ENCODE measurements at regions not wholly inside any gene's neighbourhood (a gene's known extent, or its start where the extent isn't known, plus 50 kb on each side); places are given as distances from the start of the nearest gene placed in this dataset.

- ChIA-PET CTCF (no interaction called here), POLR2A (no interaction called here)
- Mint-ChIP-seq H3K27me3 (peaks cover 13% of the 10 kb centered on the region), H3K27ac (no peak overlapping the region), H3K36me3 (no peaks in the 10 kb centered on the region), H3K4me3 (no peak overlapping the region), H3K9me3 (no peaks in the 10 kb centered on the region), H3K4me1 (ENCODE audit: low read depth) (no peaks in the 10 kb centered on the region)
- intact Hi-C loops (cut with micrococcal nuclease), result no loop called here
- no peak for DNase-seq
Observed at GRCh38 chr17:15026088-15026487, 239.0 kb downstream of the PMP22 start.

- H3K9me3 Mint-ChIP-seq, result no peaks in the 10 kb centered on the region
- H3K4me1 Mint-ChIP-seq (ENCODE audit: low read depth), result no peaks in the 10 kb centered on the region
- no peaks in the 10 kb centered on the region for H3K36me3 Mint-ChIP-seq
- ChIA-PET POLR2A (no interaction called here), CTCF (no interaction called here)
- peaks cover 12% of the 10 kb centered on the region for H3K27me3 Mint-ChIP-seq
- no peak for DNase-seq
- intact Hi-C loops (cut with micrococcal nuclease), result no loop called here
- H3K4me3 Mint-ChIP-seq, result no peak overlapping the region
- no peak overlapping the region for H3K27ac Mint-ChIP-seq
Observed at GRCh38 chr17:15023589-15024336, 241.4 kb downstream of the PMP22 start.

GRCh38 chr17:15019158-15019557 is 246.0 kb downstream of the PMP22 start:
- CTCF ChIA-PET, result no interaction called here
- POLR2A ChIA-PET, result no interaction called here
- no peaks in the 10 kb centered on the region for H3K9me3 Mint-ChIP-seq
- intact Hi-C loops (cut with micrococcal nuclease), result no loop called here
- H3K4me3 Mint-ChIP-seq, result no peak overlapping the region
- H3K27me3 Mint-ChIP-seq, result peaks cover 3% of the 10 kb centered on the region
- H3K27ac Mint-ChIP-seq, result no peak overlapping the region
- H3K36me3 Mint-ChIP-seq, result no peaks in the 10 kb centered on the region
- no peaks in the 10 kb centered on the region for H3K4me1 Mint-ChIP-seq (ENCODE audit: low read depth)
- DNase-seq, result no peak

- Mint-ChIP-seq H3K27me3 (peaks cover 4% of the 10 kb centered on the region), H3K9me3 (no peaks in the 10 kb centered on the region), H3K27ac (no peak overlapping the region), H3K36me3 (no peaks in the 10 kb centered on the region), H3K4me1 (ENCODE audit: low read depth) (no peaks in the 10 kb centered on the region), H3K4me3 (no peak overlapping the region)
- no peak for DNase-seq
- intact Hi-C loops (cut with micrococcal nuclease), result no loop called here
- POLR2A ChIA-PET, result no interaction called here
- CTCF ChIA-PET, result no interaction called here
Observed at GRCh38 chr17:15012351-15012980, 252.7 kb downstream of the PMP22 start.

GRCh38 chr17:15009087-15009486 is 256.0 kb downstream of the PMP22 start:
- Mint-ChIP-seq H3K9me3 (no peaks in the 10 kb centered on the region), H3K27ac (no peak overlapping the region), H3K36me3 (no peaks in the 10 kb centered on the region), H3K27me3 (peaks cover 4% of the 10 kb centered on the region), H3K4me1 (ENCODE audit: low read depth) (no peaks in the 10 kb centered on the region), H3K4me3 (no peak overlapping the region)
- ChIA-PET POLR2A (no interaction called here), CTCF (interaction anchor here (0.5 kb wide), 1 partner anchor 11 kb away, joined by 3 read pairs; no protein-coding TSS in a partner anchor)
- intact Hi-C loops (cut with micrococcal nuclease), result no loop called here
- no peak for DNase-seq

- ChIA-PET CTCF (no interaction called here), POLR2A (no interaction called here)
- intact Hi-C loops (cut with micrococcal nuclease), result no loop called here
- no peaks in the 10 kb centered on the region for H3K36me3 Mint-ChIP-seq
- DNase-seq, result no peak
- no peak overlapping the region for H3K27ac Mint-ChIP-seq
- H3K4me1 Mint-ChIP-seq (ENCODE audit: low read depth), result no peaks in the 10 kb centered on the region
- no peaks in the 10 kb centered on the region for H3K9me3 Mint-ChIP-seq
- no peak overlapping the region for H3K4me3 Mint-ChIP-seq
- peaks cover 4% of the 10 kb centered on the region for H3K27me3 Mint-ChIP-seq
Observed at GRCh38 chr17:15007147-15007553, 258.0 kb downstream of the PMP22 start.

- H3K9me3 Mint-ChIP-seq, result no peaks in the 10 kb centered on the region
- H3K36me3 Mint-ChIP-seq, result no peaks in the 10 kb centered on the region
- CTCF ChIA-PET, result interaction anchor here (0.5 kb wide), 1 partner anchor 1013 kb away, joined by 3 read pairs; no protein-coding TSS in a partner anchor
- intact Hi-C loops (cut with micrococcal nuclease), result no loop called here
- POLR2A ChIA-PET, result no interaction called here
- H3K27ac Mint-ChIP-seq, result no peak overlapping the region
- no peak overlapping the region for H3K4me3 Mint-ChIP-seq
- H3K4me1 Mint-ChIP-seq (ENCODE audit: low read depth), result no peaks in the 10 kb centered on the region
- peaks cover 6% of the 10 kb centered on the region for H3K27me3 Mint-ChIP-seq
- no peak for DNase-seq
Observed at GRCh38 chr17:15006421-15007128, 258.6 kb downstream of the PMP22 start.

- H3K27ac Mint-ChIP-seq, result no peak overlapping the region
- H3K36me3 Mint-ChIP-seq, result no peaks in the 10 kb centered on the region
- H3K9me3 Mint-ChIP-seq, result no peaks in the 10 kb centered on the region
- H3K4me1 Mint-ChIP-seq (ENCODE audit: low read depth), result peaks cover 2% of the 10 kb centered on the region
- no peak for DNase-seq
- ChIA-PET POLR2A (no interaction called here), CTCF (no interaction called here)
- no peak overlapping the region for H3K4me3 Mint-ChIP-seq
- intact Hi-C loops (cut with micrococcal nuclease), result no loop called here
- peaks cover 14% of the 10 kb centered on the region for H3K27me3 Mint-ChIP-seq
Observed at GRCh38 chr17:15000661-15001060, 264.5 kb downstream of the PMP22 start.

- Mint-ChIP-seq H3K4me1 (ENCODE audit: low read depth) (peaks cover 2% of the 10 kb centered on the region), H3K27me3 (peaks cover 14% of the 10 kb centered on the region), H3K27ac (no peak overlapping the region), H3K9me3 (no peaks in the 10 kb centered on the region), H3K4me3 (no peak overlapping the region), H3K36me3 (no peaks in the 10 kb centered on the region)
- ChIA-PET CTCF (no interaction called here), POLR2A (no interaction called here)
- DNase-seq, result no peak
- intact Hi-C loops (cut with micrococcal nuclease), result no loop called here
Observed at GRCh38 chr17:14997290-14997689, 267.8 kb downstream of the PMP22 start.

GRCh38 chr17:14986127-14986526 is 279.0 kb downstream of the PMP22 start:
- no peak overlapping the region for H3K4me3 Mint-ChIP-seq
- CTCF ChIA-PET, result no interaction called here
- no peak for DNase-seq
- H3K27me3 Mint-ChIP-seq, result peaks cover 10% of the 10 kb centered on the region
- no peaks in the 10 kb centered on the region for H3K4me1 Mint-ChIP-seq (ENCODE audit: low read depth)
- H3K36me3 Mint-ChIP-seq, result no peaks in the 10 kb centered on the region
- intact Hi-C loops (cut with micrococcal nuclease), result no loop called here
- POLR2A ChIA-PET, result no interaction called here
- H3K9me3 Mint-ChIP-seq, result no peaks in the 10 kb centered on the region
- H3K27ac Mint-ChIP-seq, result no peak overlapping the region

GRCh38 chr17:14972844-14973243 is 292.3 kb downstream of the PMP22 start:
- ChIA-PET POLR2A (no interaction called here), CTCF (no interaction called here)
- H3K36me3 Mint-ChIP-seq, result no peaks in the 10 kb centered on the region
- intact Hi-C loops (cut with micrococcal nuclease), result no loop called here
- DNase-seq, result no peak
- H3K27ac Mint-ChIP-seq, result no peak overlapping the region
- peaks cover 19% of the 10 kb centered on the region for H3K27me3 Mint-ChIP-seq
- no peak overlapping the region for H3K4me3 Mint-ChIP-seq
- no peaks in the 10 kb centered on the region for H3K4me1 Mint-ChIP-seq (ENCODE audit: low read depth)
- H3K9me3 Mint-ChIP-seq, result peaks cover 22% of the 10 kb centered on the region

GRCh38 chr17:14971054-14971453 is 294.1 kb downstream of the PMP22 start:
- peaks cover 18% of the 10 kb centered on the region for H3K27me3 Mint-ChIP-seq
- H3K4me3 Mint-ChIP-seq, result no peak overlapping the region
- ChIA-PET CTCF (no interaction called here), POLR2A (no interaction called here)
- H3K36me3 Mint-ChIP-seq, result no peaks in the 10 kb centered on the region
- DNase-seq, result no peak
- H3K27ac Mint-ChIP-seq, result no peak overlapping the region
- H3K9me3 Mint-ChIP-seq, result peaks cover 22% of the 10 kb centered on the region
- no peaks in the 10 kb centered on the region for H3K4me1 Mint-ChIP-seq (ENCODE audit: low read depth)
- intact Hi-C loops (cut with micrococcal nuclease), result no loop called here
